Caco-2 (cell line): ENCODE measurements at regions not wholly inside any gene's neighbourhood (a gene's known extent, or its start where the extent isn't known, plus 50 kb on each side); places are given as distances from the start of the nearest gene placed in this dataset.

ENCODE experiments used
- BruUV-seq: library from RNA; stranded (reverse); fragments of 400-500 nt; replicated peaks from 2 replicates; lab custom pipeline; 2021; lab: Mats Ljungman, UMichigan
- CTCF ChIA-PET: fragments of 300-600 bp; sonication (Branson Sonifier 250); formaldehyde crosslinking; loops from one replicate; lab custom pipeline; 2022; ENCODE audit warnings: antibody characterized with exemption; lab: Charles Lee
- POLR2A ChIA-PET: fragments of 300-600 bp; sonication (Branson Sonifier 250); formaldehyde crosslinking; loops from one replicate; lab custom pipeline; 2022; ENCODE audit warnings: antibody characterized with exemption; lab: Charles Lee
- DNase-seq, 2 experiments: peaks; one replicate each; pipeline versions ENCODE4 v3.0.0 to v3.0.0-alpha.2; 2020 to 2022
- H3K27me3 ChIP-seq: replicated peaks from 2 replicates; pipeline ENCODE4 v1.6.0; 2011; ENCODE audit warnings: low read length; ENCODE audit not compliant: control insufficient read depth, insufficient read depth
- H3K36me3 ChIP-seq: 2 replicates; pipeline ENCODE4 v1.5.1; 2011; ENCODE audit warnings: low read length; ENCODE audit not compliant: control insufficient read depth, insufficient read depth
- H3K4me1 ChIP-seq: fragments of 250-450 bp; sonication (Bioruptor Pico); 2 replicates; pipeline ENCODE4 v1.5.1; 2020; ENCODE audit warnings: mild to moderate bottlenecking
- H3K4me3 ChIP-seq: 2 replicates; pipeline ENCODE4 v1.5.1; 2011; ENCODE audit warnings: low read depth, mild to moderate bottlenecking, control low read depth, low read length
- H3K9me3 ChIP-seq: fragments of 250-450 bp; sonication (Bioruptor Pico); 2 replicates; pipeline ENCODE4 v1.5.1; 2020; ENCODE audit warnings: mild to moderate bottlenecking, moderate library complexity
- H3K27ac Mint-ChIP-seq: one replicate; pipeline ENCODE4 v1.8.0; 2022; ENCODE audit warnings: mixed read lengths; ENCODE audit not compliant: unreplicated experiment
- H3K27me3 Mint-ChIP-seq: one replicate; pipeline ENCODE4 v1.8.0; 2022; ENCODE audit warnings: mixed read lengths; ENCODE audit not compliant: insufficient read depth, unreplicated experiment
- H3K36me3 Mint-ChIP-seq: one replicate; pipeline ENCODE4 v1.8.0; 2022; ENCODE audit warnings: mild to moderate bottlenecking, mixed read lengths; ENCODE audit not compliant: insufficient read depth, unreplicated experiment
- H3K4me1 Mint-ChIP-seq: one replicate; pipeline ENCODE4 v1.8.0; 2022; ENCODE audit warnings: low read depth, mixed read lengths; ENCODE audit not compliant: unreplicated experiment
- H3K4me3 Mint-ChIP-seq: one replicate; pipeline ENCODE4 v1.8.0; 2022; ENCODE audit warnings: mild to moderate bottlenecking, moderate library complexity, mixed read lengths; ENCODE audit not compliant: unreplicated experiment
- H3K9me3 Mint-ChIP-seq: one replicate; pipeline ENCODE4 v1.8.0; 2022; ENCODE audit warnings: mixed read lengths; ENCODE audit not compliant: unreplicated experiment
- CTCF ChIP-seq, 2 experiments: fragments of 200-600 bp in 1 of 2; IDR thresholded peaks; 1 replicate in 1 of 2; 2 replicates in 1 of 2; pipeline versions ENCODE4 v1.5.1 to v1.8.0; 2011 to 2022; ENCODE audit warnings: antibody characterized with exemption in 1 of 2, control low read depth in 1 of 2, inconsistent platforms in 1 of 2, low read depth in 1 of 2, low read length in 1 of 2, mild to moderate bottlenecking in 1 of 2, moderate library complexity in 1 of 2; ENCODE audit not compliant: insufficient read depth in 1 of 2, severe bottlenecking in 1 of 2, unreplicated experiment in 1 of 2
- intact Hi-C: fragments of 100-400 bp; cut with micrococcal nuclease; formaldehyde crosslinking; loops from one replicate; pipeline ENCODE4 v1.10.0; 2022; ENCODE audit not compliant: unreplicated experiment

GRCh38 chr1:50358962-50359361, 64.3 kb downstream of the DMRTA2 start:
- intact Hi-C loops: no loop called here
- no TSS peak for BruUV-seq
- H3K27me3 Mint-ChIP-seq: peaks cover 20% of the 10 kb centered on the region

GRCh38 chr1:50357186-50357585, 66.1 kb downstream of the DMRTA2 start:
- H3K4me1 Mint-ChIP-seq: no peaks in the 10 kb centered on the region
- CTCF ChIA-PET: no interaction called here
- no TSS peak for BruUV-seq

More at GRCh38 chr1:50358962-50359361, 64.3 kb downstream of the DMRTA2 start:
- no peaks in the 10 kb centered on the region for H3K9me3 Mint-ChIP-seq
- POLR2A ChIA-PET: no interaction called here
- Histone ChIP-seq H3K9me3 (no peaks in the 10 kb centered on the region), H3K4me1 (no peaks in the 10 kb centered on the region), H3K27me3 (no peaks in the 10 kb centered on the region), H3K4me3 (no peak overlapping the region), H3K36me3 (no peaks in the 10 kb centered on the region)
- H3K36me3 Mint-ChIP-seq: no peaks in the 10 kb centered on the region
- TF ChIP-seq CTCF (IDR thresholded peaks at IDR 0.05; ENCODE audit: insufficient read depth in 1 of 2, low read depth in 1 of 2, low read length in 1 of 2, severe bottlenecking in 1 of 2, unreplicated experiment in 1 of 2): no peak
- no peak overlapping the region for H3K27ac Mint-ChIP-seq
- no peaks in the 10 kb centered on the region for H3K4me1 Mint-ChIP-seq
- H3K4me3 Mint-ChIP-seq: no peak overlapping the region
- CTCF ChIA-PET: no interaction called here
- no peak for DNase-seq

GRCh38 chr1:50354813-50355212, 68.4 kb downstream of the DMRTA2 start:
- CTCF ChIA-PET: no interaction called here
- Mint-ChIP-seq H3K27me3 (peaks cover 15% of the 10 kb centered on the region), H3K36me3 (no peaks in the 10 kb centered on the region), H3K27ac (no peak overlapping the region), H3K4me3 (no peak overlapping the region), H3K9me3 (no peaks in the 10 kb centered on the region), H3K4me1 (no peaks in the 10 kb centered on the region)
- no peaks in the 10 kb centered on the region for H3K27me3 ChIP-seq
- no peak overlapping the region for H3K4me3 ChIP-seq
- intact Hi-C loops: no loop called here
- DNase-seq: no peak
- no TSS peak for BruUV-seq
- no peaks in the 10 kb centered on the region for H3K4me1 ChIP-seq
- POLR2A ChIA-PET: no interaction called here
- H3K36me3 ChIP-seq: no peaks in the 10 kb centered on the region
- TF ChIP-seq CTCF (IDR thresholded peaks at IDR 0.05; ENCODE audit: insufficient read depth in 1 of 2, low read depth in 1 of 2, low read length in 1 of 2, severe bottlenecking in 1 of 2, unreplicated experiment in 1 of 2): no peak
- H3K9me3 ChIP-seq: no peaks in the 10 kb centered on the region

More at GRCh38 chr1:50357186-50357585, 66.1 kb downstream of the DMRTA2 start:
- H3K36me3 Mint-ChIP-seq: no peaks in the 10 kb centered on the region
- H3K4me3 Mint-ChIP-seq: no peak overlapping the region
- Histone ChIP-seq H3K4me3 (no peak overlapping the region), H3K9me3 (no peaks in the 10 kb centered on the region), H3K27me3 (no peaks in the 10 kb centered on the region), H3K4me1 (no peaks in the 10 kb centered on the region), H3K36me3 (no peaks in the 10 kb centered on the region)
- peaks cover 19% of the 10 kb centered on the region for H3K27me3 Mint-ChIP-seq
- no peaks in the 10 kb centered on the region for H3K9me3 Mint-ChIP-seq
- DNase-seq: no peak
- H3K27ac Mint-ChIP-seq: no peak overlapping the region
- TF ChIP-seq CTCF (IDR thresholded peaks at IDR 0.05; ENCODE audit: insufficient read depth in 1 of 2, low read depth in 1 of 2, low read length in 1 of 2, severe bottlenecking in 1 of 2, unreplicated experiment in 1 of 2): no peak
- intact Hi-C loops: no loop called here
- POLR2A ChIA-PET: no interaction called here
